Panc1 (cell line): ENCODE measurements at regions not wholly inside any gene's neighbourhood (a gene's known extent, or its start where the extent isn't known, plus 50 kb on each side); places are given as distances from the start of the nearest gene placed in this dataset.

Experiments
- ATAC-seq: fragments of 200-7000 bp; cut with Tn5 transposase; 2 replicates; pipeline ENCODE4 v1.9.1; 2020; ENCODE audit warnings: mild to moderate bottlenecking, moderate library complexity
- BruUV-seq: library from RNA; stranded (reverse); fragments of 400-500 nt; replicated peaks from 2 replicates; lab custom pipeline; 2021; lab: Mats Ljungman, UMichigan
- CTCF ChIA-PET: fragments of 300-600 bp; sonication (Branson Sonifier 250); formaldehyde crosslinking; loops from one replicate; lab custom pipeline; 2022; ENCODE audit warnings: antibody characterized with exemption; lab: Charles Lee
- POLR2A ChIA-PET: fragments of 300-600 bp; sonication (Branson Sonifier 250); formaldehyde crosslinking; loops from one replicate; lab custom pipeline; 2022; ENCODE audit warnings: antibody characterized with exemption; lab: Charles Lee
- DNase-seq: peaks from one replicate; pipeline ENCODE4 v3.0.0-alpha.2; 2010; ENCODE audit warnings: low read depth, low spot score
- H3K27ac ChIP-seq: 2 replicates; pipeline ENCODE4 v1.5.1; 2011; ENCODE audit warnings: mild to moderate bottlenecking, low read length, inconsistent platforms
- H3K27me3 ChIP-seq: fragments of 200-500 bp; sonication (Bioruptor generic); 2 replicates; pipeline ENCODE4 v1.6.0; 2014; ENCODE audit warnings: low read length, inconsistent platforms; ENCODE audit not compliant: control insufficient read depth, insufficient read depth
- H3K36me3 ChIP-seq: fragments of 200-500 bp; sonication (Bioruptor generic); 2 replicates; pipeline ENCODE4 v1.5.1; 2014; ENCODE audit warnings: inconsistent platforms, mild to moderate bottlenecking, low read length, moderate library complexity; ENCODE audit not compliant: control insufficient read depth, insufficient read depth
- H3K4me1 ChIP-seq: 2 replicates; pipeline ENCODE4 v1.5.1; 2011; ENCODE audit warnings: inconsistent platforms, mild to moderate bottlenecking, low read length, moderate library complexity; ENCODE audit not compliant: control insufficient read depth, insufficient read depth
- H3K4me3 ChIP-seq, 2 experiments: 2 replicates each; pipeline ENCODE4 v1.5.1; 2011 to 2012; ENCODE audit warnings: low read depth in 2 of 2, low read length in 2 of 2, mild to moderate bottlenecking in 2 of 2, inconsistent platforms in 1 of 2, moderate library complexity in 1 of 2
- H3K9me3 ChIP-seq: fragments of 200-500 bp; sonication (Bioruptor generic); 2 replicates; pipeline ENCODE4 v1.5.1; 2014; ENCODE audit warnings: low read depth, mild to moderate bottlenecking, inconsistent platforms, low read length, moderate library complexity; ENCODE audit not compliant: control insufficient read depth, insufficient read depth
- CTCF ChIP-seq: fragments of 450-650 bp; IDR thresholded peaks from 2 replicates; pipeline ENCODE4 v1.5.1; 2017; ENCODE audit warnings: mild to moderate bottlenecking
- POLR2AphosphoS5 ChIP-seq: IDR thresholded peaks from 2 replicates; pipeline ENCODE4 v1.6.1; 2012; ENCODE audit warnings: mild to moderate bottlenecking, low read depth, low read length, moderate library complexity
- REST ChIP-seq, 2 experiments: IDR thresholded peaks; 2 replicates each; pipeline ENCODE4 v1.6.1; 2011 to 2012; ENCODE audit warnings: low read depth in 2 of 2, control low read depth in 1 of 2, low read length in 1 of 2, mild to moderate bottlenecking in 1 of 2, moderate library complexity in 1 of 2; ENCODE audit not compliant: insufficient read depth in 1 of 2
- SIN3A ChIP-seq: IDR thresholded peaks from 2 replicates; pipeline ENCODE4 v1.6.1; 2012; ENCODE audit warnings: low read depth, mild to moderate bottlenecking, low read length, moderate library complexity, borderline replicate concordance; ENCODE audit not compliant: insufficient read depth
- TCF7L2 ChIP-seq: IDR thresholded peaks from 2 replicates; pipeline ENCODE4 v1.6.1; 2011; ENCODE audit warnings: mild to moderate bottlenecking, low read depth, low read length, inconsistent platforms
- in situ Hi-C: cut with HindIII; loops from 2 replicates; pipeline ENCODE4 v1.10.0; 2016; ENCODE audit warnings: low sequenced_read_pairs, low pct_unique_long_range_greater_than_20kb
- intact Hi-C: fragments of 100-400 bp; cut with micrococcal nuclease; formaldehyde crosslinking; loops from one replicate; pipeline ENCODE4 v1.10.0; 2022; ENCODE audit not compliant: unreplicated experiment

GRCh38 chr13:104198801-104199200 is 1132.6 kb upstream of the SLC10A2 start:
- ChIA-PET POLR2A (no interaction called here), CTCF (no interaction called here)
- BruUV-seq = no TSS peak
- Histone ChIP-seq H3K4me3 (no peak overlapping the region), H3K36me3 (no peaks in the 10 kb centered on the region), H3K27ac (no peak overlapping the region), H3K9me3 (no peaks in the 10 kb centered on the region), H3K4me1 (no peaks in the 10 kb centered on the region), H3K27me3 (no peaks in the 10 kb centered on the region)
- intact Hi-C loops = no loop called here
- DNase-seq = no peak
- no peak for TF ChIP-seq REST (IDR thresholded peaks at IDR 0.05; ENCODE audit: insufficient read depth in 1 of 2, low read depth in 2 of 2, low read length in 1 of 2)
- TF ChIP-seq TCF7L2 = no peak
- no peak for TF ChIP-seq CTCF
- TF ChIP-seq SIN3A = no peak
- TF ChIP-seq POLR2AphosphoS5 = no peak
- ATAC-seq = no peak
- in situ Hi-C loops = no loop called here

- ChIA-PET CTCF (no interaction called here), POLR2A (no interaction called here)
- no peak overlapping the region for H3K27ac ChIP-seq
- DNase-seq (no peak), ATAC-seq (no peak)
- in situ Hi-C loops = no loop called here
- TF ChIP-seq SIN3A = no peak
- TF ChIP-seq REST (IDR thresholded peaks at IDR 0.05; ENCODE audit: insufficient read depth in 1 of 2, low read depth in 2 of 2, low read length in 1 of 2) = no peak
- TF ChIP-seq POLR2AphosphoS5 = no peak
- no peak for TF ChIP-seq CTCF
- no peak for TF ChIP-seq TCF7L2
- no TSS peak for BruUV-seq
- no peaks in the 10 kb centered on the region for H3K9me3 ChIP-seq
- intact Hi-C loops = no loop called here
- H3K4me1 ChIP-seq = no peaks in the 10 kb centered on the region
- H3K27me3 ChIP-seq = no peaks in the 10 kb centered on the region
- no peaks in the 10 kb centered on the region for H3K36me3 ChIP-seq
- no peak overlapping the region for H3K4me3 ChIP-seq
Observed at GRCh38 chr13:104196611-104197010, 1130.4 kb upstream of the SLC10A2 start.
